ENCODE measurements at regions not wholly inside any gene's neighbourhood (a gene's known extent, or its start where the extent isn't known, plus 50 kb on each side); places are given as distances from the start of the nearest gene placed in this dataset.
"Not testable (repeated sequence)": the region's sequence is repeated elsewhere in the genome, so short reads cannot be mapped to it uniquely, and the experiment has no call there.

GRCh38 chr13:97761796-97762540 lies 191.5 kb upstream of the IPO5 start:
- peak overlapping the region in 1 of 21 experiments; percentile 17 for H3K27ac ChIP-seq
- H3K4me3 ChIP-seq, result no peak overlapping the region

DNA sequence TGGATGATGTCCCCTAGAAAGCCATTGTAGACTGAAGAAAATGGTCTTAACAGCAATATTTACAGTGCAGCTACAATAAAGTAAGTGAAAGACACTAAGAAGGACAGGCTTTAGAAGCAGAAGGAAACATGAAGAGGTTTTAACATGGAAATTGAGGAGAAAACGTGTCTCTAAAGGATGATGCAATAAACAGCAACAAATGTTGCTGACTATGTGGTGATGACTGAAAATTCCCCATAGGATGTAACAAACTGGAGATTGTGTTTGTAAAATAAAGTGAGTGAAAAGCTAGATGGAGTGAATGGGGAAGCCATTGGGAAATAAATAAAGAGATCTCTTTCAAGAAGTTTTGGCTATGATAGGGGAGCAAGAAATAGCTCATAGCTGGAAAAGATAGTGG lies 186.7 kb upstream of the IPO5 start:
- no peak overlapping the region for H3K27ac ChIP-seq
- no peak overlapping the region for H3K4me3 ChIP-seq

DNA sequence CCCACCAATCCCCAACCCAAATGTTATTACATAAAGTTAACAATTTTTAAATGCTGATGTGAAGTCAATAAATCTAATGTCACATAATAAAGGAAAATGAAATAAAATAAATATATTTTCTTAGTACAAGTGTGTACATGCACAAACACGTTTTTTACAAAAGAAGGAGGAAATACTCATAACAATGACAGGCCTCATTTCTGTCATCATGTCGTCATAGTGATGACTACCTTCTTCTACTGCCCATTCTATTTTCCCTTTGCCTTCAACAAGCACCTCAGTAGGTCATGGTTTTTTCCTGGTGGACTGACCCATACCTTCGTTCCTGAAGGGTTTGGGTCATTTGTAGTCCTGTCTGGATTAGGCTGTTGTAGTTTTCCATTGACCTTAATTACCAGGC lies 185.3 kb upstream of the IPO5 start:
- no peak overlapping the region for H3K4me3 ChIP-seq
- no peak overlapping the region for H3K27ac ChIP-seq

DNA sequence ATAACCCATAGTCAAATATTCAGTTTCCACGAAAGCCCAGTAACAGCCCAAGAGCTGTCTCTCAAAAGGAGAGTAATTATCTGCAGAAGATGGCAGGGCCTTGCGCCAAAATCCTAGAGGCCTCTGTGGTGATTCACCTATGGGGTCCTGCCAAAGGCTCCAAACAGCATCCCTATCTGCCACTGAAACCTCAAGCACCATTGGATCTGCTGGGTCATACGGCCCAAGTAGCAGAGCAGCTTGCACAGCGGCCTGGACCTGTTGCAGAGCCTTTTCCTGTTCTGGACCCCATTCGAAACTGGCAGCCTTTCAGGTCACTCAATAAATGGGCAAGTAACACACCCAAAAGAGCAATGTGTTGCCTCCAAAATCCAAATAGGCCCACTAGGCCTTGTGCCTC lies 183.2 kb upstream of the IPO5 start:
- not testable (repeated sequence) for H3K4me3 ChIP-seq, H3K27ac ChIP-seq

GRCh38 chr13:97772466-97772865 lies 181.0 kb upstream of the IPO5 start:
- H3K4me3 ChIP-seq, H3K27ac ChIP-seq: not testable (repeated sequence)

DNA sequence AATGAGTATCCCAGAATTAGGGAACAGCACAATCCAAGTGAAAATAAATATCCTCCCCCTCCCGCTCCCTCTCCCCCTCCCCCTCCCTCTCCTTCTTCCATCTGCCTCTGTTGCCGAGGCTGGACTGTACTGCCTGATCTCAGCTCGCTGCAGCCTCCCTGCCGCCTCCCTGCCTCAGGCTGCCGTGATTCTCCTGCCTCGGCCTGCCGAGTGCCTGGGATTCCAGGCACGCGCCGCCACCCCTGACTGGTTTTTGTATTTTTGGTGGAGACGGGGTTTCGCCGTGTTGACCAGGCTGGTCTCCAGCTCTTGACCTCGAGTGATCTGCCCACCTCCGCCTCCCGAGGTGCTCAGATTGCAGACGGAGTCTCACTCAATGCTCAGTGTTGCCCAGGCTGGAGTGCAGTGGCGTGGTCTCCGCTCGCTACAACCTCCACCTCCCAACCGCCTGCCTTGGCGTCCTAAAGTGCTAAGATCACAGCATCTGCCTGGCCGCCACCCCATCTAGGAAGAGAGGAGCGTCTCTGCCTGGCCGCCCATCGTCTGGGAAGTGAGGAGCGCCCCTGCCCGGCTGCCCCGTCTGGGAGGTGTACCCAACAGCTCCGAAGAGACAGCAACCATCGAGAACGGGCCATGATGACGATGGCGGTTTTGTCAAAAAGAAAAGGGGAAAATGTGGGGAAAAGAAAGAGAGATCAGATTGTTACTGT lies 178.9 kb upstream of the IPO5 start:
- not testable (repeated sequence) for H3K4me3 ChIP-seq, H3K27ac ChIP-seq

DNA sequence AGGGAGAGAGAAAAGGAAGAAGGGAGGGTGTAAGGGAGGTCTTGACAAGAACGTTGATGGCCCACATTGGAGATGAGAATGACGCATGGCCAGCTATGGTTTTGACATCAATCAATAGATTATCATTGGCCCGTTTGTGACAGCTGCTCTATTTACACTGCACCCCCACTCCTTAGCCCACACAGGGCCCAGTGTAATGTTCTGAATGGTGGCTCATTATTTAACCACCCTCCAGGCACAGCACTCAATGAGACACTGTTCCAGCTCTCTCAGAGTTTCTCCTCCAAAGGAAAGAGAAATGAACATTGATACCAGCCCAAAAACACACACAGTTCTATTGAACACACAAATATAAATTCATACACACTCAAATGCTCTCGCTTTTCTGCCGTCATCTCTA lies 173.0 kb upstream of the IPO5 start:
- Histone ChIP-seq H3K4me3 (no peak overlapping the region), H3K27ac (no peak overlapping the region)

GRCh38 chr13:97781891-97782305 lies 171.6 kb upstream of the IPO5 start:
- Histone ChIP-seq H3K27ac (no peak overlapping the region), H3K4me3 (no peak overlapping the region)

DNA sequence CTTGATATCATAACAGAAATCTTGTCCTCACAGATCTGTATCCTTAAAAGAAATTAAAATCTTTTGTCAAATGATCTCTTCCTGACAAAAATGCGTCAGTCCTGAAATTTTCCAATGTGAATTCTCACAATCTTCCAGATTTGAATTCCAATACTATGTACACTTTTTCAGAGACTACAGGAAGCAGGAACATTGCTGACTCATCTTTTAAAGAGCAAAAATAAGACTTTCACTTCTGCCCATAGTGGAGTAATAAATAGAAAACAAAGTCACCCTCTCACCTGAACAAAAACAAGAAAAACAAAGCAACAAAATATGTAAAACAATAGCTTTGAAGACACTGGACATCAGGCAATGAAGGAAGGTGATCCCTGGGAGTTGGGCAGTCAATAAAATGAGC lies 167.0 kb upstream of the IPO5 start:
- Histone ChIP-seq H3K4me3 (no peak overlapping the region), H3K27ac (no peak overlapping the region)

GRCh38 chr13:97797553-97797952 lies 155.9 kb upstream of the IPO5 start:
- H3K27ac ChIP-seq, result peak overlapping the region in 2 of 21 experiments; percentile 10 to 46

DNA sequence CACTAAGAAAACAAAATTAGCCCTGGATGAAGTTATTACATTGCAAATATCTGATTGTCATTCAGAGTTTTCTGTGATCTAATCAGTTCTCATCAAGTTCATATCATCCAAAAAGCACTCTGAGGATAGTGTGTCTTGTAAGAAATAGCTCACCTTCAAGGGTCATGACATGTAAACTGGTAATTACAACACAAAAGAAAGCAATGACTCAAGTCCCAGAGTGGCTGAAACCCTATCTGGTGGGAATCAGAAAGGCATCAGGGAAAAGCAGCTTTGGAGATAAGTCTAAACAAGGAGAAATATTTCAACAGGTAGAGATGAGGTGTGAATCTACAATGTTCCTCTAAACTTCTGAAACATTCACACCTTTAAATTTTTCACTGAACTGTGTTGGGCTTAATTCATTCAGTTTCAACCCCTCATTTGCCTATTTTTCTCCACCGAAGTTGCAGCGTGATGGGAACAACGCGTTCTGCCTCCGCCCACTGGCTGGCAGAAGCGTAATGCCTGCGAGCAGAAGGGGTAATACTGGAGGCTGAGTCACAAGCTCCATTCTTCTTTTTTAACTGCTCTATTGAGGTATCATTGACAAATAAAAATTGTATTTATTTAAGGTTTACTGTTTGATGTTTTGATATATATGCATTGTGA lies 155.2 kb upstream of the IPO5 start:
- Histone ChIP-seq H3K27ac (peak overlapping the region in 2 of 21 experiments; percentile 10 to 46), H3K4me3 (no peak overlapping the region)

More at GRCh38 chr13:97797553-97797952, 155.9 kb upstream of the IPO5 start:
- H3K4me3 ChIP-seq, result no peak overlapping the region

DNA sequence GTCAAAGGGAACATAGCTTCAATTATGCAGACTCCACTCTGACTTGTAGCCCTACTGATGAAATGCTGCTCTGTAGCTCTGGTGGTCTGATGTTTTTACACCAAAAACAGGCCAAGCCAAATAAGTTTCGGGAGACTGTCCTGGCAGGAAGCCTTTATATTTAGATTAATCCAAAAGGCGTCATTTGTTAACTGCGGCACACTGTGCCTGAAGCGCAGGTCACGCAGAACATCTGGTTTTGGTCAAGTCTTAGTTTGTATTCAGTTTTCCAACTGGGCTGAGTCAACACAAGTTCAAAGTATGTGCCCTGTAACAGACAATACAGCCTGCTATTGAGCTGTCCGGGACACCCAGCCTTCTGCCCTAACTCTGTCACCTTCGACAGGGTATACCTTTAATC lies 154.6 kb upstream of the IPO5 start:
- no peak overlapping the region for H3K27ac ChIP-seq
- no peak overlapping the region for H3K4me3 ChIP-seq

DNA sequence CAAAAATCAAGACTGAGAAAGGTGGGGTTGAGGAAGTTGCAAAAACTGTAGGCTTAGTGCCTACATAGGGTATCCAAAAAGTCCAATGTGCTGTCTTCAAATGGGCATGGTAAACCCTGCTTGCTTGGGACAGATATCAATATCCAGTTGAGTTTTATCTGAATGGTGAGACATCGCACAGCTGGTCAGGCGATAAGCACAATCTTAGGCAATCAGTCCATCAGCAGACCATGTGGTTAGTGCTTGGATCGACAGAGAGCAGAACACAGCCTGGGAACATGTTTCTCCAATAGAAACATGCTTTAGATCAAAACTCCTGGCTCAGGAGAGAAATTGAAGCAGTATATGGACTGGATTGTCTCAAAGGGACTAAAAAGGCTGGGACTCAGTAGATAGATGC lies 151.3 kb upstream of the IPO5 start:
- H3K4me3 ChIP-seq, result no peak overlapping the region
- no peak overlapping the region for H3K27ac ChIP-seq

DNA sequence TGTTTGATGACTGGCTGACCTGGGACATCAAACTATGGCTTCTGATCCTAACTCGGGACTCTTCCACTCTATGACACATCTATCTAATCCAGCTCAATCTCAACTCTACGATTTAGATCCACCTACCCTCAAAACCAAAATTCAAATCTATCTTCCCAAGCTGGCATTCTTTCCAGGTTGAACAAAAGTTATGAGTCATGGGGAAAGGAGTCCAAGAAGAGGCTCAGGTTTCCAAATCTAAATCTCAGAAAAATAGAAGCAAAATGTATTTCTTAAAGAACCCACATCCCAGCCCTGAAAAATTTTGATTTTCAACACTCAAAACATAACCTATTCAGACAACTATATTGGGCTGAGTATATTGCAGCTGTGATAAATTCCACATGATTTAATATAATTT lies 143.9 kb upstream of the IPO5 start:
- Histone ChIP-seq H3K27ac (no peak overlapping the region), H3K4me3 (no peak overlapping the region)

- H3K27ac ChIP-seq, result no peak overlapping the region
Observed at GRCh38 chr13:97810152-97810551, 143.3 kb upstream of the IPO5 start.

GRCh38 chr13:97822377-97822776 lies 131.1 kb upstream of the IPO5 start:
- Histone ChIP-seq H3K27ac (no peak overlapping the region), H3K4me3 (no peak overlapping the region)

More at GRCh38 chr13:97810152-97810551, 143.3 kb upstream of the IPO5 start:
- no peak overlapping the region for H3K4me3 ChIP-seq

DNA sequence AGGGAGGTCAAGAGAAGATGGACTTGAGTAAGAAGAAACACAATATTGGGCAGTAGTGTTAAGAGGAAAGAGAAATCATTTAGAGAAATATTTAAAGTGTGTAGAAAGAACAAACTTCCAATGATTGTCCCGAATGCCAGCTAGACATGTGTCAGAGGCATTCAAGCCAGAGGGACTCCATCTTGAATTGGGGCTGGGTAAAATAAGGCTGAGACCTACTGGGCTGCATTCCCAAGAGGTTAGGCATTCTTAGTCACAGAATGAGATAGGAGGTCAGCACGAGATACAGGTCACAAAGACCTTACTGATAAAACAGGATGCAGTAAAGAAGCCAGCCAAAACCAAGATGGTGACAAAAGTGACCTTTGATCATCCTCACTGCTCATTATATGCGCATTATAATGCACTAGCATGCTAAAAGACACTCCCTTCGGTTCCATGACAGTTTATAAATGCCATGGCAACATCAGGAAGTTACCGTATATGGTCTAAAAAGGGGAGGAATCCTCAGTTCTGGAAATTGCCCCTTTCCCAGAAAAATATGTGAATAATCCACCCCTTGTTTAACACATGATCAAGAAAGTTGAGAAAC lies 127.0 kb upstream of the IPO5 start:
- H3K27ac ChIP-seq, result no peak overlapping the region
- H3K4me3 ChIP-seq, result no peak overlapping the region

DNA sequence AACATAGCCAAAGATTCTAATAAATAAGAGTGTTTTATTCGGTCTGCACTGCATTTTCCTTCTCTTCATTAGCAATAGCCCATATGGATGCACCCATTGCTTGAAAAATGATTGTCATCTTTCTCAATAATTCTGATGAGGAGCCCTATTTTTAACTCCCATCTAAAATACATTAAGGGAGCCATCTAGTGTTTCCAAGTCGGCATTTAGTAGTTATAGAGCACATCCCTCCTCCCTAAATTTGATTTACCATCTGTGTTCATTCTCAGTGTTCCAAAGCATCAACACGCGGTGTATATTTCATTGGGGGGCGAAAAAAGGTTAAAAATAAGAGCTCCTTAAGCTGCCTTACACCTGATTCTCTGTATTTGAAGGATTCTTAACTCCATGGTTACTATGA lies 119.2 kb upstream of the IPO5 start:
- H3K4me3 ChIP-seq, result no peak overlapping the region
- H3K27ac ChIP-seq, result no peak overlapping the region

- H3K27ac ChIP-seq, result no peak overlapping the region
- no peak overlapping the region for H3K4me3 ChIP-seq
Observed at GRCh38 chr13:97843189-97843588, 110.3 kb upstream of the IPO5 start.

GRCh38 chr13:97844151-97844550 lies 109.3 kb upstream of the IPO5 start:
- Histone ChIP-seq H3K27ac (no peak overlapping the region), H3K4me3 (no peak overlapping the region)

GRCh38 chr13:97848886-97849285 lies 104.6 kb upstream of the IPO5 start:
- no peak overlapping the region for H3K27ac ChIP-seq
- no peak overlapping the region for H3K4me3 ChIP-seq
